B cell (primary cell): ENCODE measurements at regions not wholly inside any gene's neighbourhood (a gene's known extent, or its start where the extent isn't known, plus 50 kb on each side); places are given as distances from the start of the nearest gene placed in this dataset.

Experiments
- EZH2 ChIP-seq: IDR thresholded peaks from 2 replicates; pipeline ENCODE4 v1.6.1; 2012; ENCODE audit warnings: borderline replicate concordance, low read depth, mild to moderate bottlenecking, moderate library complexity, low read length; ENCODE audit not compliant: insufficient read depth, poor library complexity, severe bottlenecking
- TF ChIP-seq, protein P1 (sequence below): fragments of 200-600 bp; IDR thresholded peaks from one replicate; pipeline ENCODE4 v1.8.0; 2022; ENCODE audit warnings: antibody characterized with exemption, mild to moderate bottlenecking

DNA sequence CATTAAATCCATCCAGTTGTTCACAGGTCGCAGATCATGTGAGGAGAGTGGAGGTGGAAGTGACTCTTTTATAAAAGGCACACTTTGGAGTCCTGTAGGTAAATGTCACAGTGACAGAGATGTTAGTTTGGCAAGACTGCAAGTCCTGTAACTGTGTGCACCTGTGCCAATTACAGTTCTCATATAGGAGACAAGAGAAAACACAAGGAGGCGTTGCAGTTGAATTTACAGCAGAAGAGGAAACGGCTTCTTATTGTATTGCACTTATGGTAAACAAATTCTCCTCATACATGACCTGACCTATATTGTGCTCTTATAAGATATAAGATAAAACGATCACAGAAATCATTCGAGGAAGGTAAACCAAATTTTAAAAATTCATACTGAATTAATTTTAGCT is 732.8 kb upstream of the SLC10A2 start:
- TF ChIP-seq, protein P1, sequence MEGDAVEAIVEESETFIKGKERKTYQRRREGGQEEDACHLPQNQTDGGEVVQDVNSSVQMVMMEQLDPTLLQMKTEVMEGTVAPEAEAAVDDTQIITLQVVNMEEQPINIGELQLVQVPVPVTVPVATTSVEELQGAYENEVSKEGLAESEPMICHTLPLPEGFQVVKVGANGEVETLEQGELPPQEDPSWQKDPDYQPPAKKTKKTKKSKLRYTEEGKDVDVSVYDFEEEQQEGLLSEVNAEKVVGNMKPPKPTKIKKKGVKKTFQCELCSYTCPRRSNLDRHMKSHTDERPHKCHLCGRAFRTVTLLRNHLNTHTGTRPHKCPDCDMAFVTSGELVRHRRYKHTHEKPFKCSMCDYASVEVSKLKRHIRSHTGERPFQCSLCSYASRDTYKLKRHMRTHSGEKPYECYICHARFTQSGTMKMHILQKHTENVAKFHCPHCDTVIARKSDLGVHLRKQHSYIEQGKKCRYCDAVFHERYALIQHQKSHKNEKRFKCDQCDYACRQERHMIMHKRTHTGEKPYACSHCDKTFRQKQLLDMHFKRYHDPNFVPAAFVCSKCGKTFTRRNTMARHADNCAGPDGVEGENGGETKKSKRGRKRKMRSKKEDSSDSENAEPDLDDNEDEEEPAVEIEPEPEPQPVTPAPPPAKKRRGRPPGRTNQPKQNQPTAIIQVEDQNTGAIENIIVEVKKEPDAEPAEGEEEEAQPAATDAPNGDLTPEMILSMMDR: no peak
- no peak for TF ChIP-seq EZH2
